Fibroblast of skin of left biceps (primary cell): ENCODE measurements at regions not wholly inside any gene's neighbourhood (a gene's known extent, or its start where the extent isn't known, plus 50 kb on each side); places are given as distances from the start of the nearest gene placed in this dataset.
A peak's percentile ranks its signal among the peaks of the same experiment; 100 is the strongest.
"Not testable (repeated sequence)": the region's sequence is repeated elsewhere in the genome, so short reads cannot be mapped to it uniquely, and the experiment has no call there.

Experiments used
- DNase-seq, 2 experiments: peaks; one replicate each; pipeline ENCODE4 v3.0.0-alpha.2; 2013; ENCODE audit warnings: low read depth in 2 of 2

DNA sequence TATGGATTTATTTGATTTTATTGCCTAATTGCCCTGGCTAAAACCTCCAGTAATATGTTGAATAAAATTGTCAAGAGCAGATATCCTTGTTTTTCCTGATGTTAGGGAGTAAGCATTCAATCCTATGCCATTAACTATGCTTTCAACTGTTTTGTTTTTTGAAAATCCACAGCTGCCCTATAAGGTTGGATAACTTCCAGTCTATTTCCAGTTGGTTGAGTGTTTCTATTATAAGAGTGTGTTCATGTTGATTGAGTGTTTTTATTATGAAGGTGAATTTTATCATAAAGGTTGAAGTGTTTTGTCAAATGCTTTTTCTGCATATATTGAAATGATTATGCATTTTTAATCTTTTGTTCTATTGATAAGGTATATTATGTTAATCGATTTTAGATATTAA, 149.9 kb upstream of the SCN7A start:
- DNase-seq = no peak

GRCh38 chr2:166641516-166641915, 147.5 kb upstream of the SCN7A start:
- DNase-seq = not testable (repeated sequence)

DNA sequence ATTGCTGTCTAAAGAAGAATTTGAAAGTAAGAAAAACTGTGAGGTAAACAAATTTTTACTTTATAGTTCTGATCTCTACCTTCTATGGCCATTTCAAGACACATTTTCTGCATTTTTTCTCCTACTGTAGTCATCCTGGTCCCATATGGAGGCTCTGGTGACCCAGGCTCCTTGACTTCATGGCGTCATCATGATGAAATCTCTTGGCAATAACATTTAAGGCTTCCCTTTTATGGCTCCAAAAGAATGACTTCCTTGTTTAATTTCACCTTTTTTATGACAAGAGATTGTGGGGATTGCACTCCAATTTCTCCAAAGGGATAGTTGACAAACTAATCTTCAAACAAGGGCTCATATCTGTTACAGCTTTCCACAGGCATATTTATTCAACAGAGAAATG, 143.0 kb upstream of the SCN7A start:
- no peak for DNase-seq

DNA sequence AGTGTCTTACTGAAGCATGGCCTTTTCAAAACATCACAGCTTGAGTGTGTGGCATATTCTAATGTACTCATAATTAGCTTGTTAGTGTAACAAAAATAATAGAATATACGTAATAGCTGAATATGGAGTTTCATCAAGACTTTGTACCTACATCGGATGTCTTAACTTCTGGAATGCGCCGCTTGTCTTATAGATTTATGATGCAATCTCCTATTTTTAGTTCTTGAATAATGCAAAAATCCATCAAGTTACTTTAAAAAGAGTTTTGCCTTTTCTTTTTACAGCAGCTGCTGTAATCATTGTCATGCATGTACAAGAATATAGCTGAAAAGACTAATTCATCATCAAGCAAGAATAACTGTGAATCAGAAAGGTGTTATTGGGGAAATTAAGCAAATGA, 140.7 kb upstream of the SCN7A start:
- DNase-seq = no peak

DNA sequence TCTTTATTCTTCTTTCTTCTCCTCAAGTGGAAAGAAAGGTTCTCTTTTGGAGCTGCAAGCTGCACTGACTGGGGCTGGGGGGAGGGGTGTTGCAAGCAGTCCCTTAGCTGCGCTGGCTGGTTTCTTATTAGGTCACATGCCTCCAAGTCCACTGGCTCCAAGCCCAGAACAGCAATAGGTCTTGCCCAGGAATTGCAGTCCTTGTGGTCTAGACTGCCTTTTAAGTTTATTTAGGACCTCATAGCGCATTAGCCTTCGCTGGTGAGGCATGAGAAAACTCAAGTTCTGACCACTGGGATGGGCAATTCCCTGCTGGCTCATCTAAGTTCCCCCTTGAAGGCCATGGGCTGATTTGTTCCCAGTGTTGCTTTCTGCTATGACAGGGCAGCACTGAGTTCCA, 138.6 kb upstream of the SCN7A start:
- DNase-seq = peak; percentile 44 to 47

GRCh38 chr2:166628478-166629136, 134.6 kb upstream of the SCN7A start:
- no peak for DNase-seq

DNA sequence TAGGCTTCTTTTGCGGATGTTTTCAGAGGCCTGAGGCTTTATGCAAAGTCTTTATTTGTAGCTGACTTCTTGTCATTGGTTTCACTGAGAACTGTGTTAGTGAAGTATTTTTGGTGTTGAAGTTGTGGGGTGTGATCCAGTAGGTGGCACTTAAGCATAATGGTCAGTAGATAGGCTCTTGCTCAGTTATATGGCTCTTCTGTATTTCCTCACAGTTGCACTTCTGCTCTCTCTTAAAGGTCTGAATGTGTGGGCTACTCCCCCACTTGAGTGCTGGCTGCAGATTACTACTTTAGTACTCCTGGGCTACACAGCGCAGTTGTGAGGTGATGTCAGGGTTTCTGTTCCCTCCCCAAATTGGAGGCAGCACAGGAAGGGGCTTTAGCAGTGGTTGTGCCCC, 133.8 kb upstream of the SCN7A start:
- no peak for DNase-seq

GRCh38 chr2:166625670-166626069, 131.6 kb upstream of the SCN7A start:
- no peak for DNase-seq

- DNase-seq = no peak
These were observed 120.5 kb upstream of the SCN7A start for GRCh38 chr2:166614503-166614902.

- no peak for DNase-seq
These were observed 120.0 kb upstream of the SCN7A start for GRCh38 chr2:166614029-166614428.

GRCh38 chr2:166613226-166613625, 119.2 kb upstream of the SCN7A start:
- DNase-seq = no peak

DNA sequence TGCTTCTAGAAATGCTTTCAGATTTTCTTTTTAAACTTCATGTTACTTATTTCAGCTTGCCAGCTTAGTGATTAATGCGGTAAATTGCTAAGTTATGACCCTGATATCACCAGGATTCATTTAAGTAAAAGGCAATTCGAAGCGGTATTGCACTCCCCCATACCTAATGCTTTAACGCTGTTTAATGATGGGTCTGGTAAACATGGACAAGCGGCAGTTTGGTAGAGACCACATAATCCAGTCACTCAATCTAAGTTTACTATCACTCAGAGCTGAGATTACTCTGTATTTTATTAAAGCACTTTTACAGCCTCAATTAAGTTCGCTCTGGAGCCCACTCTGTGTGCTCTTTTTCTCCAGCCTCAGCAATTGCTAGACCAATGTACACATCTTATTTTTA, 118.2 kb upstream of the SCN7A start:
- DNase-seq = no peak

DNA sequence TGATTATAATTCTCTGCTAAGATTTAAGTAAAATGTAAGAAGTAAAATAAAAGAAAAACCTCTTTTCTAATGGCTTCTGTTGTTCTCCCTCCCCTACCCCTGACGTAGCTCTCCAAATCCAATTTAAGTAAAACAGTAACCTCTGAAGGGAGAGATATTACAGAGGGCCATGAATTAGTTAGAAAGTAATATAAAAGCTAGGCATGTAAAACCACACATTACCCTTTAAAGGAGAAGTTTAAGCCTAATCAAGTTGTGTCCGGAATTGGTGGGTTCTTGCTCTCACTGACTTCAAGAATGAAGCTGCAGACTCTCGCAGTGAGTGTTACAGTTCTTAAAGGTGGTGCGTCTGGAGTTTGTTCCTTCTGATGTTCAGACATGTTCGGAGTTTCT, 116.9 kb upstream of the SCN7A start:
- DNase-seq = no peak

DNA sequence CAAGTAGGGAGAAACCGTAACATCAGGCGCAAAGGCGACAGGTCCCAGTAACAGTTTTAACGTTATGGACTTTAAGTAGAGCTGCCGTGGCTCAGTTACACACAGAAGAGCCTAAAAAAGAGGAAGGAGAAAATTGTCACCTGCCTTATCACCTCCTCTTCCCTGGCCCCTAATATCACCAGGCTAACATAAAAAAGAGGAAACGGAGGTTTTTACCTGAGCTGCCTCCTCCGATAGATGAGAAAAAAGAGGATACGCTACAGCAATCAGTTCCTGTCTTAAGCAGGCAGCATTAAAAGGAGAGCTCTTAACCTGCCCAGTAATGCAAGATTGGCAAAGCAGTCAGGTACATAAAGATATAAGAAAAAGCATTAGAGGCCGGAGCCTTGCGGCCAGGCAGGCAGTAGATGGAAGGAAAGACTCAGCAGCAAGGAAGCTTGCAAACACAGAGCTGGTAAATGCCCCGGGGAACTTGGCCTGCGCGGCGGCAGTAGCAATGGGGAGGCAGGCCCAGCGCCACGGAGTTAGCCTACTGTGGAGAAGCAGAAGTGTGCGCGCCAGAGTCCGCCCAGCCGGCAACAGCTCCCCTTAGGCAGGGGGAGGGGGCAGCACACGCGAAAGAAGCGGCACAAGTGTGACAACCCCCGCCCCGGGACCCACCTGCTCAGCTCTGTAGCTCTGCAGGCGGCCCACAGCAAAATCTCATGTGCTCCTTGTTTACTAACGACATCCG, 116.3 kb upstream of the SCN7A start:
- no peak for DNase-seq

DNA sequence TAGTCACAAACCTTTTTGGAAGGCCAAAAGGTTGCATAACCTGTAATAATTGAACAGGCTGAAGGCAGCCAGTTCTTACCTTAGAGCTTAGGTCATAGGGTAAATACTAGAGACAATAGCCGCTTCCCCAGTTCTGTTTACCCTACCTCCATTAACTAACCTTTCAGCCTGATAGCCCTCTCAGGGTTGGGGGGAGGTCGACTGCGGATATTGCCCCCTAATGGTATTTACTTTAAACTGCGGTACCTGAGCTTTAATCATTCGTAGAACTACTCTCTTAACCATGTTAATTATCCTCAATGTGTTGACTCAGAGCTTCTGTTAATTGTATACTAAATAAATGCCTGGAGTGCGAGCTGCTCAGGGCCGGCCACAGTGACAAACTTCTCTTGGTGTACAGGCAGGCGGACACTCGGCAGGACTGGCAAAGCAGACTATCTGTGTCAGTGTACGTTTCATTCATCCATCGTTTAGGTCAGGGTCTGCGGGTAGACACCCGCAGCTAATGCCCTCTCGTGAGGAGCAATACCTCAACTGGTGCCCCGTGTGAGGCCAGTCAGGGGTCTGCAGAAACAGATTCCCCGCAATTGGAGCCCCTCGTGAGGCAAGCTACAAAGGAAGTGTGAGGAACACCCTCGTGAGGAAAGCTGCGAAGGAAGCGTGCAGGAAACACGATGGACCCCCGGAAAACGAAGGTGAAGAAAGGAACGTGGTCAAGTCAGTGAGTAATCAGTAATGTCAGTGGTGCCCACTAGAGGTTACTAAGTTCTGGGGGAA, 115.3 kb upstream of the SCN7A start:
- no peak for DNase-seq

GRCh38 chr2:166607880-166608279, 113.8 kb upstream of the SCN7A start:
- DNase-seq = no peak

GRCh38 chr2:166593403-166593802, 99.4 kb upstream of the SCN7A start:
- DNase-seq = peak; percentile 23 to 29

GRCh38 chr2:166592750-166593149, 98.7 kb upstream of the SCN7A start:
- no peak for DNase-seq

- DNase-seq = no peak
These were observed 97.2 kb upstream of the SCN7A start for GRCh38 chr2:166591226-166591625.

GRCh38 chr2:166573391-166573790, 79.3 kb upstream of the SCN7A start:
- peak; percentile 4 to 9 for DNase-seq

GRCh38 chr2:166572937-166573336, 78.9 kb upstream of the SCN7A start:
- no peak for DNase-seq

DNA sequence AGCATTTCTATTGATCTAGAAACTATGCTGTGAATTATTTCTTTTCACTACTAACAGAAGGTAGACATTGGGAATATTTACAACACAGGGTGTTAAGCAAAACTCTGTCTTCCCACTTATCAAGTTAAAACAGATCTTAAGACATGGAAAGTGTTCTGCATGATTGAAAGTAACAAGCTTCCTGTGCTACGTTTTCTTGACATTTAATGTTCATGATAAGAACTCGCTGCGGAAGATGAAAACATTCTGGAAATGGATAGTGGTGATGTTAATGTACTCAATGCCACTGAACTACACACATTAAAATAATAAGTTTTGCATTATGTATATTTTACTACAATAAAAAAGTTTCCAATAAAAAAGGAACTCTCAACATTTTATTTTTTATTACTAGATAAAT, 74.4 kb upstream of the SCN7A start:
- no peak for DNase-seq

- no peak for DNase-seq
These were observed 71.5 kb upstream of the SCN7A start for GRCh38 chr2:166565501-166565900.
